Activated CD4-positive, alpha-beta memory T cell treated with anti-CD3 and anti-CD28 coated beads for 36 hours (primary cell): ENCODE measurements at regions not wholly inside any gene's neighbourhood (a gene's known extent, or its start where the extent isn't known, plus 50 kb on each side); places are given as distances from the start of the nearest gene placed in this dataset.

Experiments used
- CTCF ChIA-PET: fragments of 350-600 bp; sonication (Branson Sonifier 250); formaldehyde crosslinking; loops from one replicate; lab custom pipeline; 2021; ENCODE audit warnings: antibody characterized with exemption, inconsistent platforms; lab: Charles Lee
- POLR2A ChIA-PET: fragments of 350-600 bp; sonication (Branson Sonifier 250); formaldehyde crosslinking; loops from one replicate; lab custom pipeline; 2021; ENCODE audit warnings: antibody characterized with exemption; lab: Charles Lee
- DNase-seq: peaks from one replicate; pipeline ENCODE4 v3.0.0-alpha.2; 2020
- H3K27ac Mint-ChIP-seq: one replicate; pipeline ENCODE4 v1.8.0; 2021; ENCODE audit warnings: mixed read lengths
- H3K27me3 Mint-ChIP-seq: one replicate; pipeline ENCODE4 v1.8.0; 2021; ENCODE audit warnings: mixed read lengths
- H3K36me3 Mint-ChIP-seq: one replicate; pipeline ENCODE4 v1.8.0; 2021; ENCODE audit warnings: mixed read lengths
- H3K4me1 Mint-ChIP-seq: one replicate; pipeline ENCODE4 v1.8.0; 2021; ENCODE audit warnings: low read depth, mixed read lengths
- H3K4me3 Mint-ChIP-seq: one replicate; pipeline ENCODE4 v1.8.0; 2021; ENCODE audit warnings: mild to moderate bottlenecking, mixed read lengths
- H3K9me3 Mint-ChIP-seq: one replicate; pipeline ENCODE4 v1.8.0; 2021; ENCODE audit warnings: mixed read lengths
- intact Hi-C: fragments of 100-400 bp; cut with micrococcal nuclease; formaldehyde crosslinking; loops from one replicate; pipeline ENCODE4 v1.15.1; 2023

- H3K9me3 Mint-ChIP-seq, result no peaks in the 10 kb centered on the region
- no peaks in the 10 kb centered on the region for H3K36me3 Mint-ChIP-seq
- H3K27ac Mint-ChIP-seq, result no peak overlapping the region
- intact Hi-C loops, result no loop called here
- H3K4me3 Mint-ChIP-seq, result no peak overlapping the region
- no peaks in the 10 kb centered on the region for H3K4me1 Mint-ChIP-seq
- H3K27me3 Mint-ChIP-seq, result no peaks in the 10 kb centered on the region
- POLR2A ChIA-PET, result no interaction called here
- DNase-seq, result no peak
- CTCF ChIA-PET, result no interaction called here
Measured at GRCh38 chr14:98855926-98856715, 415.9 kb downstream of the BCL11B start.

GRCh38 chr14:98858158-98858557, 413.8 kb downstream of the BCL11B start:
- H3K27me3 Mint-ChIP-seq, result no peaks in the 10 kb centered on the region

GRCh38 chr14:98858561-98858960, 413.4 kb downstream of the BCL11B start:
- Mint-ChIP-seq H3K36me3 (no peaks in the 10 kb centered on the region), H3K9me3 (no peaks in the 10 kb centered on the region), H3K4me1 (no peaks in the 10 kb centered on the region), H3K4me3 (no peak overlapping the region), H3K27ac (no peak overlapping the region), H3K27me3 (no peaks in the 10 kb centered on the region)
- CTCF ChIA-PET, result no interaction called here
- intact Hi-C loops, result no loop called here
- POLR2A ChIA-PET, result no interaction called here
- no peak for DNase-seq

More at GRCh38 chr14:98858158-98858557, 413.8 kb downstream of the BCL11B start:
- intact Hi-C loops, result no loop called here
- CTCF ChIA-PET, result no interaction called here
- Mint-ChIP-seq H3K36me3 (no peaks in the 10 kb centered on the region), H3K9me3 (no peaks in the 10 kb centered on the region), H3K4me3 (no peak overlapping the region), H3K27ac (no peak overlapping the region), H3K4me1 (no peaks in the 10 kb centered on the region)
- no peak for DNase-seq
- POLR2A ChIA-PET, result no interaction called here

- H3K4me3 Mint-ChIP-seq, result no peak overlapping the region
- no peak overlapping the region for H3K27ac Mint-ChIP-seq
- DNase-seq, result no peak
- no peaks in the 10 kb centered on the region for H3K4me1 Mint-ChIP-seq
- H3K36me3 Mint-ChIP-seq, result no peaks in the 10 kb centered on the region
- H3K27me3 Mint-ChIP-seq, result no peaks in the 10 kb centered on the region
- CTCF ChIA-PET, result no interaction called here
- POLR2A ChIA-PET, result no interaction called here
- no peaks in the 10 kb centered on the region for H3K9me3 Mint-ChIP-seq
- intact Hi-C loops, result no loop called here
Measured at GRCh38 chr14:98859301-98859700, 412.7 kb downstream of the BCL11B start.

- DNase-seq, result no peak
- ChIA-PET POLR2A (no interaction called here), CTCF (no interaction called here)
- H3K4me3 Mint-ChIP-seq, result no peak overlapping the region
- intact Hi-C loops, result no loop called here
- H3K36me3 Mint-ChIP-seq, result no peaks in the 10 kb centered on the region
- no peak overlapping the region for H3K27ac Mint-ChIP-seq
- H3K9me3 Mint-ChIP-seq, result no peaks in the 10 kb centered on the region
- peaks cover 5% of the 10 kb centered on the region for H3K4me1 Mint-ChIP-seq
- no peaks in the 10 kb centered on the region for H3K27me3 Mint-ChIP-seq
Measured at GRCh38 chr14:98864211-98864610, 407.8 kb downstream of the BCL11B start.

DNA sequence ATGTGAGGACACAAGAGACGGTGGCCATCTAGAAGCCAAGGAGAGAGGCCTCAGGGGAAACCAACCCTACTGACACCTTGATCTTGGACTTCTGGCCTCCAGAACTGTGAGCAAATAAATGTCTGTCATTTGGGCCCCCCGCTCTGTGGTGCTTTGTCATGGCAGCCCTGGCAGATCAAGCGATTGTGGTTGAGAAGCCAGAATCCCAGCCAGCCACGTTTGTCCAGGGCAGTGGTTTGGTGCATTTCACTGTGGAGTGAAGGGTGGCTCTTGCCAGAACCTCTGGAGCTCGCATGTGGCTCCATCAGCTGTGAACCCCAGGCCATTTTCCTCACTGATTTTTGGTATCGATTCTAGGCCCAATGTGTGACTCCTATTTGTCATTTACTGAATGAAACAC, 404.9 kb downstream of the BCL11B start:
- CTCF ChIA-PET, result no interaction called here
- Mint-ChIP-seq H3K27me3 (no peaks in the 10 kb centered on the region), H3K4me1 (peaks cover 5% of the 10 kb centered on the region), H3K4me3 (no peak overlapping the region), H3K9me3 (no peaks in the 10 kb centered on the region), H3K36me3 (no peaks in the 10 kb centered on the region), H3K27ac (no peak overlapping the region)
- no peak for DNase-seq
- intact Hi-C loops, result no loop called here
- POLR2A ChIA-PET, result no interaction called here

GRCh38 chr14:98867726-98868125, 404.3 kb downstream of the BCL11B start:
- DNase-seq, result no peak
- ChIA-PET POLR2A (no interaction called here), CTCF (no interaction called here)
- peaks cover 5% of the 10 kb centered on the region for H3K4me1 Mint-ChIP-seq
- H3K4me3 Mint-ChIP-seq, result no peak overlapping the region
- intact Hi-C loops, result no loop called here
- no peaks in the 10 kb centered on the region for H3K27me3 Mint-ChIP-seq
- no peaks in the 10 kb centered on the region for H3K36me3 Mint-ChIP-seq
- no peak overlapping the region for H3K27ac Mint-ChIP-seq
- no peaks in the 10 kb centered on the region for H3K9me3 Mint-ChIP-seq

GRCh38 chr14:98868866-98869265, 403.1 kb downstream of the BCL11B start:
- Mint-ChIP-seq H3K36me3 (no peaks in the 10 kb centered on the region), H3K27ac (no peak overlapping the region), H3K9me3 (no peaks in the 10 kb centered on the region), H3K4me1 (peaks cover 5% of the 10 kb centered on the region), H3K27me3 (no peaks in the 10 kb centered on the region), H3K4me3 (no peak overlapping the region)
- intact Hi-C loops, result no loop called here
- DNase-seq, result no peak
- POLR2A ChIA-PET, result no interaction called here
- CTCF ChIA-PET, result no interaction called here

DNA sequence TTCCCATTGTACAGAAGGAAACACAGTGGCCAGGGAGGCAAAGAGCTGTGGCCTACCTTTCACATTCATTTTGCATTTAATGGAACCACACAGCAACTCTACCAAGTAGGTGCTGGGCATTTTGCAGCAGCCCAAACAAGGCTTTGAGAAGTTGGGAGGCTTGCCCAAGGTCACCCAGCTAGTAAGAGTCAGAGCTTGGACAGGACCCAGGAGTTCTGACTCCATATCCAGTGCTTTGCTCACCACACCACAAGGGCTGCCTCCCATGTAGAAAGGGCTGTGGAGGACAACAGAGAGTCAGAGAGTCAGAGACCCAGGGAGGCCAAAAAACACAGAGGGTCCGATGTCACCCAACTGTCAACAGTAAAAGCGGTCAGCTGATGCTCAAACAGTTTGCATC, 400.2 kb downstream of the BCL11B start:
- no peaks in the 10 kb centered on the region for H3K27me3 Mint-ChIP-seq
- CTCF ChIA-PET, result interaction anchor here (0.6 to 0.7 kb wide), 2 partner anchors 11 to 412 kb away, joined by 3 to 4 read pairs; no protein-coding TSS in a partner anchor
- POLR2A ChIA-PET, result no interaction called here
- H3K4me1 Mint-ChIP-seq, result peaks cover 5% of the 10 kb centered on the region
- H3K4me3 Mint-ChIP-seq, result no peak overlapping the region
- intact Hi-C loops, result no loop called here
- H3K9me3 Mint-ChIP-seq, result peaks cover 6% of the 10 kb centered on the region
- DNase-seq, result no peak
- no peaks in the 10 kb centered on the region for H3K36me3 Mint-ChIP-seq
- H3K27ac Mint-ChIP-seq, result no peak overlapping the region

DNA sequence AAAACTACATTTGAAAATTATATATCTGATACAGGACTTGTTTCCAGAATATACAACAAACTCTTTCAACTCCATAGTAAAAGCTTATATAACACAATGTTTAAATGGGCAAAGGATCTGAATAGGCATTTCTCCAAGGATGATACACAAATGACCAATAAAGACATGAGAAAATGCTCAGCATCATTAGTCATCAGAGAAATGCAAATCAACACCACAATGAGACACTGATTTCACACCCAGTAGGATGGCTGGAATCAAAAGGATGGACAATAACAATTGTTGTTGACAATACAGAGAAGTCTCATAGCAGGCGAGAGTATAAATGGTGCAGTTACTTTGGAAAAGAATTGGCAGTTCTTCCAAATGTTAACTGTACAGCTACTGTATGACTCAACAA, 394.9 kb downstream of the BCL11B start:
- H3K27ac Mint-ChIP-seq, result no peak overlapping the region
- no peak for DNase-seq
- no peaks in the 10 kb centered on the region for H3K27me3 Mint-ChIP-seq
- intact Hi-C loops, result no loop called here
- H3K9me3 Mint-ChIP-seq, result peaks cover 27% of the 10 kb centered on the region
- no peak overlapping the region for H3K4me3 Mint-ChIP-seq
- no peaks in the 10 kb centered on the region for H3K4me1 Mint-ChIP-seq
- POLR2A ChIA-PET, result no interaction called here
- CTCF ChIA-PET, result no interaction called here
- no peaks in the 10 kb centered on the region for H3K36me3 Mint-ChIP-seq

DNA sequence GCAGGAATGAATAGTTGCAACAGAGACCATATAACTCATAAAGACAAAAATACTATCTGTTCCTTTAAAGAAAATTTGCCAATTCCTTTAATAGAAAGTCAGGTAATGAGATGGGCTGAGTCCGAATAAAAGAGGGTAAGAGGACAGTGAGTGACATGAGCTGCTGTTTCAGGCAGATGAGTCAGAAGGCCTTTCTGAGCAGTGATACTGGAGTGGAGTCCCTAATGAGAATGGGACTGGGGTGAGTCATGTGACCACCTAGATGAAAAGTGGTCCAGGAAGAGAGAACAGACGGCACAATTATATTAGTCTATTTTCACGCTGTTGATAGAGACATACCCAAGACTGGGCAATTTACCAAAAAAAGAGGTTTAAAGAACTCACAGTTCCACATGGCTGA, 393.7 kb downstream of the BCL11B start:
- no peak overlapping the region for H3K4me3 Mint-ChIP-seq
- no peaks in the 10 kb centered on the region for H3K36me3 Mint-ChIP-seq
- ChIA-PET CTCF (no interaction called here), POLR2A (no interaction called here)
- intact Hi-C loops, result no loop called here
- H3K4me1 Mint-ChIP-seq, result no peaks in the 10 kb centered on the region
- H3K27me3 Mint-ChIP-seq, result no peaks in the 10 kb centered on the region
- H3K27ac Mint-ChIP-seq, result no peak overlapping the region
- peaks cover 27% of the 10 kb centered on the region for H3K9me3 Mint-ChIP-seq
- DNase-seq, result no peak

DNA sequence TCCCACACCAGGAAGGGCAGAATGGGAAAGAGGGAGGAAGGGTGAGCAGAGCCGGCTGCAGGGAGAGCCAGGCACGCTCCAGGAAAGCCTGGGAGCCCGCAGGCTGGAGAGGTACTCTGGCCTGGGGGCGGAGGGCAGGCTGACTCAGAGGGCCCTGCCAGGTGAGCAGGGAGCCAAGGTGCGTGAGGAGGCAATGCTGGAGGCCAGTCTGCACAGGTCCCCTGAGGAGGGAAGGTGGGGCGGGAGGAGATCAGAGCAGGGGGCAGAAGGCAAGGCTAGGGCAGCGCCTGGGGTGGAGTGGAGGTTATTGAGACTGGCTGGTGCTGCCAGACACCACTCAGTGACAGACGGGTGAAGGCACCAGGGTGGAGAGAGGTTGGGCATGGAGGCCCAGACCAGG, 385.0 kb downstream of the BCL11B start:
- Mint-ChIP-seq H3K27ac (no peak overlapping the region), H3K36me3 (no peaks in the 10 kb centered on the region), H3K4me1 (no peaks in the 10 kb centered on the region), H3K9me3 (no peaks in the 10 kb centered on the region), H3K4me3 (no peak overlapping the region), H3K27me3 (no peaks in the 10 kb centered on the region)
- ChIA-PET CTCF (no interaction called here), POLR2A (no interaction called here)
- intact Hi-C loops, result no loop called here
- DNase-seq, result no peak

DNA sequence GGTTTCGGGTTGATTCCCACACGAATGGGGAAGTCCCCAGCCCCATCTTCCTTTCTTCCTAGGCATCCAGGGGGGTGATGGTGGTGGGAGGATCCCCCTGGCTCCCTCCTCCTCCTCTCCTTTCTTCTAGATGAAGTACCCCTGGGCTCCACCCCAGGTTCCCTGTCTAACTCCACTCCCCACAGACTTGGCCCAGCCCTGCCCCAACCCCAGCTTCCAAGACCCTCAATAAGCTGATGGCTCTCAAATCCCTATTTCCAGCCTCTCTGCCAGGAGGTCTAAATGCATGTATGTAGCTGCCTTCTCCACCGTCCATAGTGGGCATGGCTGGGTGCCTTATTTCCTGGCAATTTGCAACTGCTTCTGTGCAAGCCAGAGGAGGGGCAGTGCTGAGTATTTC, 383.7 kb downstream of the BCL11B start:
- Mint-ChIP-seq H3K36me3 (no peaks in the 10 kb centered on the region), H3K27me3 (no peaks in the 10 kb centered on the region), H3K4me1 (no peaks in the 10 kb centered on the region), H3K4me3 (no peak overlapping the region), H3K27ac (no peak overlapping the region), H3K9me3 (no peaks in the 10 kb centered on the region)
- POLR2A ChIA-PET, result no interaction called here
- CTCF ChIA-PET, result no interaction called here
- DNase-seq, result no peak
- intact Hi-C loops, result no loop called here
